ENCODE measurements at regions not wholly inside any gene's neighbourhood (a gene's known extent, or its start where the extent isn't known, plus 50 kb on each side); places are given as distances from the start of the nearest gene placed in this dataset.

GRCh38 chr16:5938607-5939006, 841.0 kb upstream of the EEF2KMT start:
- intact Hi-C loops (cut with micrococcal nuclease; ENCODE audit: unreplicated experiment), result no loop called here
- no peaks in the 10 kb centered on the region for H3K4me1 ChIP-seq (ENCODE audit: insufficient read depth, low read length, poor library complexity, severe bottlenecking)
- H3K27ac ChIP-seq (ENCODE audit: low read depth, low read length, poor library complexity, severe bottlenecking), result no peak overlapping the region
- POLR2A ChIA-PET, result no interaction called here
- no peaks in the 10 kb centered on the region for H3K79me2 ChIP-seq (ENCODE audit: insufficient read depth, low read depth, low read length)
- H3K36me3 ChIP-seq (ENCODE audit: insufficient read depth, low read length), result no peaks in the 10 kb centered on the region
- H3K4me2 ChIP-seq (ENCODE audit: low read length), result no peak overlapping the region
- BruUV-seq (replicated peaks), result no TSS peak
- peaks cover 4% of the 10 kb centered on the region; the same call in 1 of the 2 replicates for H3K9me3 ChIP-seq (ENCODE audit: low read length)
- H2AFZ ChIP-seq (ENCODE audit: low read length), result no peak overlapping the region
- DNase-seq (ENCODE audit: low spot score), result no peak
- CTCF ChIA-PET (ENCODE audit: unreplicated experiment), result no interaction called here
- TF ChIP-seq EZH2phosphoT487 (IDR thresholded peaks at IDR 0.05; ENCODE audit: borderline replicate concordance, low read depth, low read length) (no peak), CTCF (conservative IDR thresholded peaks at IDR 0.05; ENCODE audit: low read length) (no peak)
- H3K4me3 ChIP-seq (ENCODE audit: low read depth, low read length, poor library complexity, severe bottlenecking), result no peak overlapping the region
- no peaks in the 10 kb centered on the region for H3K9me2 ChIP-seq (ENCODE audit: insufficient read depth, low read length)
- no peaks in the 10 kb centered on the region for H4K20me1 ChIP-seq (ENCODE audit: insufficient read depth, low read length)

GRCh38 chr16:5932906-5933305, 835.3 kb upstream of the EEF2KMT start:
- H3K4me1 ChIP-seq (ENCODE audit: insufficient read depth, low read length, poor library complexity, severe bottlenecking), result no peaks in the 10 kb centered on the region
- TF ChIP-seq EZH2phosphoT487 (IDR thresholded peaks at IDR 0.05; ENCODE audit: borderline replicate concordance, low read depth, low read length) (no peak), CTCF (conservative IDR thresholded peaks at IDR 0.05; ENCODE audit: low read length) (no peak)
- H3K4me3 ChIP-seq (ENCODE audit: low read depth, low read length, poor library complexity, severe bottlenecking), result no peak overlapping the region
- intact Hi-C loops (cut with micrococcal nuclease; ENCODE audit: unreplicated experiment), result no loop called here
- no peaks in the 10 kb centered on the region for H4K20me1 ChIP-seq (ENCODE audit: insufficient read depth, low read length)
- H3K79me2 ChIP-seq (ENCODE audit: insufficient read depth, low read depth, low read length), result no peaks in the 10 kb centered on the region
- H3K4me2 ChIP-seq (ENCODE audit: low read length), result no peak overlapping the region
- DNase-seq (ENCODE audit: low spot score), result no peak
- H3K27ac ChIP-seq (ENCODE audit: low read depth, low read length, poor library complexity, severe bottlenecking), result no peak overlapping the region
- BruUV-seq (replicated peaks), result no TSS peak
- H2AFZ ChIP-seq (ENCODE audit: low read length), result no peak overlapping the region
- H3K36me3 ChIP-seq (ENCODE audit: insufficient read depth, low read length), result no peaks in the 10 kb centered on the region
- H3K9me3 ChIP-seq (ENCODE audit: low read length), result no peaks in the 10 kb centered on the region
- POLR2A ChIA-PET, result interaction anchor here (0.6 kb wide), 1 partner anchor 39 kb away, joined by 4 read pairs; no protein-coding TSS in a partner anchor
- CTCF ChIA-PET (ENCODE audit: unreplicated experiment), result no interaction called here
- no peaks in the 10 kb centered on the region for H3K9me2 ChIP-seq (ENCODE audit: insufficient read depth, low read length)

- Histone ChIP-seq H3K9me3 (ENCODE audit: low read length) (no peaks in the 10 kb centered on the region), H3K79me2 (ENCODE audit: insufficient read depth, low read depth, low read length) (no peaks in the 10 kb centered on the region), H4K20me1 (ENCODE audit: insufficient read depth, low read length) (no peaks in the 10 kb centered on the region), H3K4me1 (ENCODE audit: insufficient read depth, low read length, poor library complexity, severe bottlenecking) (no peaks in the 10 kb centered on the region), H3K36me3 (ENCODE audit: insufficient read depth, low read length) (no peaks in the 10 kb centered on the region), H3K27ac (ENCODE audit: low read depth, low read length, poor library complexity, severe bottlenecking) (no peak overlapping the region), H2AFZ (ENCODE audit: low read length) (no peak overlapping the region), H3K4me3 (ENCODE audit: low read depth, low read length, poor library complexity, severe bottlenecking) (no peak overlapping the region), H3K9me2 (ENCODE audit: insufficient read depth, low read length) (no peaks in the 10 kb centered on the region), H3K4me2 (ENCODE audit: low read length) (no peak overlapping the region)
- TF ChIP-seq EZH2phosphoT487 (IDR thresholded peaks at IDR 0.05; ENCODE audit: borderline replicate concordance, low read depth, low read length) (no peak), CTCF (conservative IDR thresholded peaks at IDR 0.05; ENCODE audit: low read length) (no peak)
- intact Hi-C loops (cut with micrococcal nuclease; ENCODE audit: unreplicated experiment), result no loop called here
- POLR2A ChIA-PET, result interaction anchor here (0.6 to 0.7 kb wide), 2 partner anchors 17 to 1129 kb away, joined by 3 to 4 read pairs; no protein-coding TSS in a partner anchor
- no TSS peak for BruUV-seq (replicated peaks)
- DNase-seq (ENCODE audit: low spot score), result no peak
- CTCF ChIA-PET (ENCODE audit: unreplicated experiment), result no interaction called here
Measured at GRCh38 chr16:5928476-5929065, 831.0 kb upstream of the EEF2KMT start.
